Right atrium auricular region (tissue), 2 donors: ENCODE measurements at regions not wholly inside any gene's neighbourhood (a gene's known extent, or its start where the extent isn't known, plus 50 kb on each side); places are given as distances from the start of the nearest gene placed in this dataset.
"Not testable (repeated sequence)": the region's sequence is repeated elsewhere in the genome, so short reads cannot be mapped to it uniquely, and the experiment has no call there.

Source experiments
- DNase-seq: peaks from one replicate; pipeline ENCODE4 v3.0.0-alpha.2; 2019; ENCODE audit warnings: low spot score
- H3K27ac ChIP-seq, 2 donors: fragments of 200-600 bp; sonication (generic); 1 replicate in 1 of 2; 2 replicates in 1 of 2; pipeline ENCODE4 v1.5.1; 2016 to 2019
- H3K27me3 ChIP-seq, 2 donors: fragments of 200-600 bp; sonication (generic); one replicate each; pipeline versions ENCODE4 v1.5.1 to v1.6.0; 2017 to 2019
- H3K36me3 ChIP-seq: fragments of 200-600 bp; sonication (generic); one replicate; pipeline ENCODE4 v1.5.1; 2016
- H3K4me1 ChIP-seq, 2 donors: fragments of 200-600 bp; sonication (generic); one replicate each; pipeline versions ENCODE4 v1.5.1 to v1.6.0; 2017 to 2019
- H3K4me3 ChIP-seq, 2 donors: fragments of 200-600 bp; sonication (generic); 1 replicate in 1 of 2; 2 replicates in 1 of 2; pipeline ENCODE4 v1.5.1; 2017 to 2019; ENCODE audit warnings: mild to moderate bottlenecking in 1 of 2, moderate library complexity in 1 of 2
- H3K9me3 ChIP-seq, 2 donors: fragments of 200-600 bp; sonication (generic); one replicate each; pipeline ENCODE4 v1.5.1; 2019
- CTCF ChIP-seq, 2 donors: fragments of 200-600 bp; sonication (generic); IDR thresholded peaks; one replicate each; pipeline ENCODE4 v1.5.1; 2019; ENCODE audit warnings: antibody characterized with exemption in 2 of 2

GRCh38 chr5:90220554-90220953, 189.0 kb downstream of the CETN3 start:
- H3K36me3 ChIP-seq: no peaks in the 10 kb centered on the region
- no peak for DNase-seq
- TF ChIP-seq CTCF (IDR thresholded peaks at IDR 0.05): no peak
- H3K27ac ChIP-seq: no peak overlapping the region
- peaks cover 0 to 7% of the 10 kb centered on the region in 2 donors for H3K9me3 ChIP-seq
- no peaks in the 10 kb centered on the region for H3K4me1 ChIP-seq
- no peaks in the 10 kb centered on the region for H3K27me3 ChIP-seq
- H3K4me3 ChIP-seq: no peak overlapping the region

GRCh38 chr5:90214991-90215390, 194.6 kb downstream of the CETN3 start:
- TF ChIP-seq CTCF (IDR thresholded peaks at IDR 0.05): no peak
- no peaks in the 10 kb centered on the region for H3K27me3 ChIP-seq
- no peaks in the 10 kb centered on the region for H3K36me3 ChIP-seq
- peaks cover 0 to 7% of the 10 kb centered on the region in 2 donors for H3K9me3 ChIP-seq
- DNase-seq: no peak
- no peak overlapping the region for H3K27ac ChIP-seq
- H3K4me1 ChIP-seq: no peaks in the 10 kb centered on the region
- H3K4me3 ChIP-seq: no peak overlapping the region

DNA sequence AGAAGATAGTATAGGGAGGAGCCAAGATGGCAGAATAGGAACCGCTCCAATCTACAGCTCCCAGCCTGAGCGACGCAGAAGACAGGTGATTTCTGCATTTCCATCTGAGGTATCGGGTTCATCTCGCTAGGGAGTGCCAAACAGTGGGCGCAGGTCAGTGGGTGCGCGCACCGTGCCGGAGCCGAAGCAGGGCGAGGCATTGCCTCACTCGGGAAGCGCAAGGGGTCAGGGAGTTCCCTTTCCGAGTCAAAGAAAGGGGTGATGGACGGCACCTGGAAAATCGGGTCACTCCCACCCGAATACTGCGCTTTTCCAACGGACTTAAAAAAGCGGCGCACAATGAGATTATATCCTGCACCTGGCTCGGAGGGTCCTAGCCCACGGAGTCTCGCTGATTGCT, 201.2 kb downstream of the CETN3 start:
- H3K9me3 ChIP-seq, DNase-seq, H3K27ac ChIP-seq, H3K36me3 ChIP-seq, H3K4me1 ChIP-seq, H3K27me3 ChIP-seq, H3K4me3 ChIP-seq: not testable (repeated sequence)

- Histone ChIP-seq H3K9me3 (peaks cover 0 to 9% of the 10 kb centered on the region in 2 donors), H3K27ac (no peak overlapping the region), H3K27me3 (no peaks in the 10 kb centered on the region), H3K4me3 (no peak overlapping the region), H3K36me3 (no peaks in the 10 kb centered on the region), H3K4me1 (no peaks in the 10 kb centered on the region)
- no peak for TF ChIP-seq CTCF (IDR thresholded peaks at IDR 0.05)
- DNase-seq: no peak
These were observed 207.6 kb downstream of the CETN3 start for GRCh38 chr5:90201923-90202322.

GRCh38 chr5:90193185-90193822, 216.3 kb downstream of the CETN3 start:
- H3K36me3 ChIP-seq: no peaks in the 10 kb centered on the region
- no peak overlapping the region for H3K4me3 ChIP-seq
- no peak for TF ChIP-seq CTCF (IDR thresholded peaks at IDR 0.05)
- H3K27ac ChIP-seq: no peak overlapping the region
- no peaks in the 10 kb centered on the region for H3K4me1 ChIP-seq
- H3K27me3 ChIP-seq: no peaks in the 10 kb centered on the region
- H3K9me3 ChIP-seq: no peaks in the 10 kb centered on the region
- DNase-seq: no peak

- no peaks in the 10 kb centered on the region for H3K27me3 ChIP-seq
- H3K4me1 ChIP-seq: no peaks in the 10 kb centered on the region
- no peak for DNase-seq
- no peaks in the 10 kb centered on the region for H3K36me3 ChIP-seq
- H3K27ac ChIP-seq: no peak overlapping the region
- TF ChIP-seq CTCF (IDR thresholded peaks at IDR 0.05): no peak
- no peaks in the 10 kb centered on the region for H3K9me3 ChIP-seq
- H3K4me3 ChIP-seq: no peak overlapping the region
These were observed 218.1 kb downstream of the CETN3 start for GRCh38 chr5:90191352-90192045.
